HG02970 (cell line): ENCODE measurements at regions not wholly inside any gene's neighbourhood (a gene's known extent, or its start where the extent isn't known, plus 50 kb on each side); places are given as distances from the start of the nearest gene placed in this dataset.
A peak's percentile ranks its signal among the peaks of the same experiment; 100 is the strongest.

Experiments
- ATAC-seq: cut with Tn5 transposase; IDR thresholded peaks from one replicate; pipeline ENCODE4 v1.9.1; 2021; ENCODE audit warnings: mild to moderate bottlenecking, moderate library complexity, moderate number of reproducible peaks; ENCODE audit not compliant: unreplicated experiment, low FRiP score

DNA sequence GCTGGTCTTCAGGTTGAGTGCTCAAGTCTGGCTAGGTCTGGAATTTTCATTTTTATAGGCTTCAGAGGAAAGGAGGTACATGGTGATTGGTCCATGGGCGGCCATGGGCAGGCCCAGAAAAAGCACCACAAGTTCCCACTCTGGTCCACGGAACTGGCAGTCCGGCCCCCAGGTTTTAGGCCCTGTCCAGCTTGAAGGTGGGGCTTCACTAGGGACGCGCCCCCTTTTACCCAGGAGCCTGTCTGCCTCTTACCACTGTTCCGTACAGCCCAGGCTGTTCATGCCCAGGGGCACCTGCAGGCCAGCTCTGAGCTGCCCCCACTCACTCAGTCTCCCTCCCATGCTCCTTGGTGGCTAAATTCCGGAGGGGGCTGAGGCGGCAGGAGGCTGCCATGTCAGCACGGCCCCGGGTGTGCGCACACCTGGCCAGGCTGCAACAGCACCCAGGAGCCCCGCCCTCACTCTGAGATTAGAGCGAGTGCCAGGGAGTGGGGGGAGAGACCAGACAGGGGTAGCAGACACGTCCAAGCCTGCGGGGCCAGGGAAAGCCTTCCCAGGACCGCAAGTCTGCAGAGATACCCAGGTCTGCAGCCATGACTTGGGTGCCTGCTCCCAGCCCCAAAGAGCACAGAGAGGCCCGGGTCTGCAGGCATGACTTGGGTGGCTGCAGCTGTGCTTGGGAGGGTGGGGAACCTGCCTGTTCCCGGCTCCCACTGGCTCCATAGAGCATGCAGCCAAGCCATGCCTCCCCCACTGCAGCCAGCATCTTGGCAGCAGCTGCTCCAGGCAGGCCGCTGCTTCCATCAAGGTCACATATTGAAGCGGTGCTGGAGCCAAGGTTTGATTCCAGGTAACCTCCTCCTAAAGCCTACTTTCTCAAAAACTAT lies 390.2 kb upstream of the SGCD start:
- no peak for ATAC-seq

DNA sequence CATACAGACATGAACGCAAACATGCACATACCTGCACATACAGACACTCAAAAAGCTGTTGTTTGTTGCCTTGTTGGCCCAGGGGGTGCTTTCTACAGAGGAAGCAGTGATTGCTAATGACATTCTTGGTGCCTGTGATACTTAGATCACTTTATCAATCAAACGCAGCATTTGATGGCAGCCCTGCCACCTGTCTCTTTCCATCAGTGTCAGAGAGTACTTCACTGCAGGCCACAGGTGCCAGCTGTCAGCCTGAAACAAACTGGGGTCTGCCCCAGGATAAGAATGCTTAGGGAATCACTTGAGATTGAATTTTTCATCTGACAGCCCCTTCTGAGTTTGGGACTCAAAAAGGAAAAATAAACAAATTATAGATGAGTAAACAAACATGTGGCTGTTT lies 388.9 kb upstream of the SGCD start:
- no peak for ATAC-seq

DNA sequence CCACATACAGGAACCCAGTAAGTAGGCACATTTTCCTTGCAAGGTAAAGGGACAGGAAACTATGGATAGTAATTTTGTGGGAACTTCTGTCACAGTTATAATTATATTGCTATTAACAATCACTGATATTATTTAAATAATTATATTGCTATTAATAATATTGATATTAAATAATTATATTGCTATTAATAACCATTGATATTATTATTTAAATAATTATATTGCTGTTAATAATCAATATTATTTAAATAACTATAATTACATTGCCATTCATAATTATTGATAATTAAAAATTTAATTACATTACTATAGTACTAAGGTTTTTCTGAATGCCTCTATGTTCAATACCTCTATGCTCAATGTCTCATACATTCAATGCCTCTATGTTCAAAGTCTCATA lies 385.6 kb upstream of the SGCD start:
- no peak for ATAC-seq

DNA sequence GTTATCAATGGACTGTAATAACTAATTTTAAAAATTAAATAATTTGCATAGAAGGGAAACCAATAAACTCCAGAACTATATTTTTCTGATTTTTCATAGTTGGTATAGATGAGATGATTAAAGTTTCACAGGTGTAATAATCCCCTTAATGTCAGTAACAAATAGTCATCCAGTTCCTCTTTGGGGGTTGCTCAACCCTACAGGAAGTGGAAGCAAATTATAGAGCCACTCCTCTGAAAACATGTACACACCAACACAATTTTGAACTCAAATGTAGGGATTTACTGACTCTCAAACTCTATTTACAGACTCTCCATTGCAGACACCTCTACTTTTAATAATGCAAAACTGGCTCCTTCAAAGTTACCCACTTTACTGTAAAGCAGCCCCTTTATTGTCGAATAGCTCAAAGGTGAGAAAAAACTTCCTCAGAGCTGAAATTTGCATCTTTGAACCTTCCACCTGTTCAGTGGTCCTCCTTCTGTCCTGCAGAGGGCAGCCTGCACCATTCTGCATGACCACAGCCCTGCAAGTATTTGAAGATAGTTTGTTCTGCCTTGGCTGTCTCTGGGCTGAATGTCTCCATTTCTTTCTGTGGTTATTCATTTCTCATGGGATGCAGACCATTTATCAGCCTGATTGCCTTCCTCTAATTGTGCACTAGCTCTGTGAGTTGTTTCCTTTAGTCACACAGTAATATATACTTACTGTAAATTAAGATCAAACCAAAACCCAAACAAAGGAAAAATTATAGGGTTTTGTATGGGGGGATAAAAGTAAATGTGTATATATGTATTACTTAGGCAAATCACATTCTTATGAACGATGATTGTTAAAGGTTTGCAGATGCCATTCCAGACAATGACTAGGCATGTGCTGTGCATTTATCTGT lies 383.2 kb upstream of the SGCD start:
- peak; percentile 61 for ATAC-seq

DNA sequence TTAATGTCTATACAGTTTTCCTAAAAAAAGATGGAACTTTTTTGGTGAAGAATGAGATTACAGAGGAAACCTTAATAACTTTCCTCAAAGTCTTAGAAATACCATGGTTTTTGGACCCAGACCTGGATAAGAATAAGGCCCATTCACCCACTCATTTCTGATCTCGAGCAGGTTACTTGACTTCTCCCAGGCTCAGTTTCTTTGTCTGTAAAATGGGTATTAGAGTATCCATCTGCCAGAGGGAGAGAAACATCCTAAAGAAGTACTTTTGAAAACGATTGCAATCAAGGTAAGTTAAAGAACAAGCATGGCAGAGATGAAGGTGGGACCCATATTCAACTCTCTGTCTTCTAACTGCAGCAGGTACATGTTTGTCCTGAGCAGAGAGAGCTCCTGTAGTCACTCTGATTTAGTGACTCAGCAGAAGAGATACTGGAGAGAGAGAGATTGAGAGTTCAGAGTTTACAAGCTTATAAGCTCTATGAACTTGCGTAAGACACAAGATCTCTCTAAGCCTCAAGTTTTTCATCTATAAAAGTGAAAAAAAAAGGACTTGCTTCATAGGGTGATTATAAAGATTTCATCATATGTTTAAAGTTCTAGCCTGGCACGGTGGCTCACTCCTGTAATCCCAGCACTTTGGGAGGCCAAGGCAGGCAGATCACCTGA lies 379.4 kb upstream of the SGCD start:
- ATAC-seq = no peak

DNA sequence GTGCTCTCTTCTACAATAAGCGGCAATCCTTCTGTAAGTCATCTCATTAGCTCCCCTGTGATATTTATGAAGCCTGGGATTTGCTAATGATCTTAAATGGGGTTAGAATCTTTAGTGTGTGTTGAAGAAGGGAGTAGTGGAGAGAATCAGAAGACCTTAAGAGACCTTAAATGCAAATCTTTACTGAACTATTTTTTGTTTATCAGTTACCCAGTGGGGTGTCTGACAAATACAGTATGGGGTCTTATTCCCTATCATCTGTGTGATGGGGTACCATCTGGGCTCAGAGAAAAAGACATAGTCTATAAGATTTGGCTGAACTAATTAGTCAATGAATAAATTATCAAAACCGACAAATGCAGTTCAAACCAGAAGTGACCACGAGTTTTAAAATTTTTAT lies 378.4 kb upstream of the SGCD start:
- ATAC-seq = no peak

DNA sequence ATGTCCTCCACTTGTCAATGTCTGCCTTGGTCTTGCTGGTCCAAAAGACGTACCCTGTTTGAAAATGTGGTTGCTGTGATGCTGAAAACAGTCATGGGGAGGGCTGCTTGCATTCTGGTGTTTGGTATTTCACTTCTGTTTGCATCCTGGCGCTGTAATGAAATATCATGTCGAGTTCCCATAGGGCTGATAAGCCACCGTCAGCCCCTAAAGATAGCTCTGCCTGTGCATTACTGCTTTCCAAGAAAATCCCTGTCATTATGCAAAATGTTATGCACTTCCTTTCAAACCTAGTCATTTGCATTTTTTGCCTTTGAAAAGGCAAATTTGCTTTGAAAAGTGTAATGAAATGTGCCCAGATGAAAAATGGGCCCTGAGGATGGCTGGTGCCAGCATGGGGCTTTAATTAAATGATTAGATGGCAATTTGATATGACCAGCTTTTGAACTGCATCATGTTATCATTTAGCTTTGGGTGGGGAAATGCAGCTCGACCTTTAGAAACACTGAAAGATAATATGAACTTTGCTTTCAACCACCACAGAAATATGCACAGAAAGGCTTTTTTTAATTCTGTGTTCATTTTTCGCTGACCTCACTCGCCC lies 374.4 kb upstream of the SGCD start:
- no peak for ATAC-seq

DNA sequence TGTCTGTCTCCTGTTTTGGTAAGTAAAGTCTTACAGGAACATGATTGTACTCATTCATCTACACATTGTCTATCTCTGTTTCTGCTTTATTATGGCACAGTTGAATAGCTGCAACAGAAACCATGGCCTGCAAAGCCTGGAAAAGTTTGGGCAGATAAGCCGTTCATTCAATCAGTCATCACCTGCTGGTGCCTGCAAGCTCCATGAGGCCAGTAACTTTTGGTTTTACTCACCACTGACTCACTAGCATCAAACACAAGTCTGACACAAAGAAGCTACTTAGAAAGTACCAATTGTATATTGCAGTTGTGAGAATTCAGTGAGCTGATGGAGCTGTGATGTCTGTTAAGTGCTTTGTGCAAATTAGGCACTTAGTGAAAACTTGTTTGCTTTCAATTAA lies 373.6 kb upstream of the SGCD start:
- ATAC-seq = no peak

DNA sequence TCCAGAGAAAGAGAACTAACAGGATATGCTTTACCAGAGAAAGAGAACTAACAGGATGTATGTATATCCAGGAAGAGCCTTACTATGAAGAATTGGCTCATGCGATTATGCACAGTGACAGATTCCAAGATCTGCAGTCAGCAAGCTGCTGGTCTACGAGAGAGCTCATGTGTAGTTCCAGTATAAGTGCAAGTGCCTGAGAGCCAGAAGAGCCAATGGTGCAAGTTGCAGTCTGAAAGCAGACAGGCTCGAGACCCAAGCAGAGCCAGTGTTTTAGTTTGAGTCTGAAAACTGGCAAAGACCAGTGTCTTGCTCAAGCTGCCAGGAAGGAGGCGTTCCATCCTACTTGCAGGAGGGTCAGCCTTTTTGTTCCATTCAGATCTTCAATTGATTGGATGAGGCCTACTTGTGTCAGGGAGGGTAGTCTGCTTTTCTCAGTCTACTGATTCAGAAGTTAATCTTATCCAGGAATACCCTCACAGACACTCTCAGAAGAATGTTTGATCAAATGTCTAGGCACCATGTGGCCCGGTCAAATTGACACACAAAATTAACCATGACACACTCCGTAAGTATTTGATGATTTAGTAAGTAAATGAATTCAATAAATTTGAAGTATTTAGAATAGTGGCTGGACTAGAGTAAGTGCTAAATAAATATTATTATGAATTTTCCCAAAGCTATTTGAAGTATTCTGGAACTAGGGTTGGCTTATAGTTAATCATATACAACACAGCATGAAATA lies 372.1 kb upstream of the SGCD start:
- no peak for ATAC-seq

DNA sequence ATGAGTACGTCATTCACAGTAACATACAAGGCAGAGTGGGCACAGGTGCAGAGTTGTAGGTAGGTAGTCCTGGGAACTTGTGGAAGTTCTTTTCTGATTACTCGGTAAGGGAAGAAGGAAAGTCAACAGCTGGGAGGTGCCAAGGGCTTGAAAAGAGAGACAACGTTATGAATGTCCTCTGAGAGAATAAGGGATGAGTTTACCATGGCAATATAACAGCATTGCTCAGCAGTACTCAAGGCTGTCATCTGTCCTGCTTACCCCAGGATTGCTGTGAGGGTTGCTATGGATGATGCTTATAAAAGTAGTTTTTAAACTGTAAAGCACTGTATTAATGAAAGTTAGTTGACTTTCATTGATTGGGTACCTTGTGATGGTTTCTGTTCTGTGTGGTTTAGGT lies 369.1 kb upstream of the SGCD start:
- ATAC-seq = no peak

DNA sequence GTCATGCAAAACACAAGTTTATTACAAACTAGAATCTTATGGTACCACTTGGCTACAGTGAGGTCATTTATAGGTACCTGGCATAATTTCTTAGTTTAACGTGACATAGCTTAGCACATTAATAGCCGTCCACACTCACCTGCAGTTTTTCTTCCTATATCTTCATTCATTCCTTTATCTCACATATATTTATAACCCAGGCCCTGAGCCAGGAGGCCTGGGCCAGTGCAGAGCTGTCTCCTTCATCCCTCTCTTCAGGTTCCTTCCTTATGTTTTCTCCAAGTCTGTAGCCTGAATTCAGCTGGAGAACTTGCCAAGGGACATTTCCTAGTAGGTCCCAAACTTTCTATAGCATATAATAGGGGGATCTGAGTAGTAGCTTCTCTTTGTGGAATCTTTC lies 367.9 kb upstream of the SGCD start:
- ATAC-seq = no peak

DNA sequence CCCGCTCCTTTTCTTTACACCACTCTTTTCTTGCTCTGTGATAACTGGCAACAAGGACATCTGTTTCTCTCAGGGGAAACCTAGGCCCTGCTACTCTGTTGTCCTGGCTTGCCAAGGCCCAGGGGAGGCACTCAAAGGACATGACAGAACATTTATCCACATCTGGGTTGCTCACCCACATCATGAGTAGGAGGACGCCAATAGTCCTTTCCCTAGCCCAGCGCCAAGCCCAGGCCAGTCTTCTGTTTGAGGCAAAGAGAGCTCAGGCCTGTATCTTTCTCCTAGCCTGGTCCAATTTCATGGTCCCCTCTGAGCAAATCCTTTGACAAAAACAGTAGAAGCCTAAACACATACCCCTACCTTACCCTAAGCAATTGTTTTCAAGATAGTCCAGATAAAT lies 366.8 kb upstream of the SGCD start:
- ATAC-seq = no peak

DNA sequence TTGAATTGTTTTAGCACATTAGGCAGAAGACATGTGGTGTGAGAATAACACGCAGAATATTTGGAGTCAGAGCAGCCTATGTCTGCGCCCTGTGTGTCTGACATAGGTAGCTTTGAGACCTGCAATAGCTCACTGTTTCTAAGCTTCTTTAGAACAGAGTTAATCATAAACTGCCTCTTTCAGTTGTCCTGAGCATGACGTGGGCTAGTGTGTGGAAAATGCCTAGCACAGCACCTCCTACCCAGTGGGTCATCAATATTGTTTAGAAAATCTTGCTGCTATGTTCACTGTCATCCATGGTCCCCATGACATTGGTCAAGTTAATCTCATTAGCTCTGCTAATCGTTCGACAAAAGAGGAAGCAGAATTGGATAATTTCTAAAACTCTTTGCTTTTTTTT lies 357.4 kb upstream of the SGCD start:
- ATAC-seq = no peak

DNA sequence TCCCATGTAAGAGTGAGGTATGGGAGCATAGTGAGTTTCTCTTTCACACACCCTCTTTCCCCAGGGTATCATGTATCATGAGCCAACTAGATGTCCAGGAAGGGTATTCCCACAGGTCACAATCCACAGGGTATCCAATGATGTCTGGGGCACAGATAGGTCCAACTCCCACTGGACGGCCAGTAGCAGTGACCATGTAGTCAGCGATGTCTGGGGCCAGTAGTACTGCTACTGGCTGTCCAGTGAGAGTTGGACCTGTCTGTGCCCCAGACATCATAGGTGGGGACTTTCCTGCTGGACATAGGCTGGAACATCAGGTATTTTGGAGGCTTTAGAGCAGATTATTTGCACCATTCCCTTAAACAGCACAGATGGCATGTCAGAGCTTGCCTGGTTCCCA lies 352.6 kb upstream of the SGCD start:
- no peak for ATAC-seq

DNA sequence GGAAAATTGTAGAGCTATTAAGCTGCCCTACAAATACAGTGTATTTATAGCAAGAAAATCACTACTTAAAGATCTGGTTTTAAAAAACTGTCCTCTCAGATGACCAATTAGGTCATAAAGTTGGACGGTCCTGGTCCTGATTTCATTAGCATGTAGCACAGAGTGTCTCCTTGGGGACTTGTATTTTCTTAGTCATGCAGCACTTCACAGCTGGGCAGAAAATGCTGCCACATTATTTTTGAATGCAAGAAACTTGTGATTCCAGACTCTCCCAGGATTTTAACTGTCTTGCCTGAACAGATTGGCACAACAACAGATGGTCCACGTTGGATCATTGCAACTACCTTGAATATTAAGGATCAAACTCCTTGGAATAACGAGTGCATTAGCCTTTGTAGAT lies 348.1 kb upstream of the SGCD start:
- no peak for ATAC-seq

DNA sequence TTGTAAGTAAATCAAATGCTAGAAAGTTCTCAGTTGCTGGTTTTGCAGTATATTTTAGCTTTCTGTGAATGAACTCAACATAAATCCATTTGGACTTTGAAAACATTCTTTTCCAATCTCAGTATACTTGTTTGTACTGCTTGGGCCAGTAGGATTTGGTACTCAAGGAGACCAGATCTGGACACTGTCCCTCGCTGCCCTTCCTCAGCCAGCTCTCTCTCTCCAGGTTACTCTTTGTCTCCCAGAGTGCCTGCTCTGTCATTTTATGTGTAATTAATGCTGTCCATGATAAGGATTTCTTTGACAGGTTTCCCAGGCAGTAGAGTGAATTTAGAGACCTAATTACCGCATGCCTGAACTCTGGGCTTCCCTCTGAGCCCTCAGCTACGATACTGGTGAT lies 344.6 kb upstream of the SGCD start:
- ATAC-seq = no peak

DNA sequence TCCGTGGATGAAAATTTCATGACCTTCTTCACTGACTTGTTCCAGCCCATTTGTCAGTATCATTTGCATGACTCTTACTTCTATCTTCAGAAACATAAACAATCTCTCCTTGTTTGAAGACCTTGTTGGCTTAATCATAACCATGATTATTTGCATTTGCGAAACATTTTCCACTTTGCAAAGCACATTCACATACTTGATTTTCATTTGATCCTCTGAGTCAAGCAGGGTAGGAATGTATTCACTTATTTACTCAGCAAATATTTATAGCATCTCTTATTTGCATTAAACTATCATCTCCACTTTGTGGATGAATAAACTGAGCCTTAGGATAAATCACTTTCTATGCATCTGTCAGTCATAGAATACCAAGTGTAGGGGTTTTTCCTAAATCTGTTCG lies 343.0 kb upstream of the SGCD start:
- ATAC-seq = no peak

DNA sequence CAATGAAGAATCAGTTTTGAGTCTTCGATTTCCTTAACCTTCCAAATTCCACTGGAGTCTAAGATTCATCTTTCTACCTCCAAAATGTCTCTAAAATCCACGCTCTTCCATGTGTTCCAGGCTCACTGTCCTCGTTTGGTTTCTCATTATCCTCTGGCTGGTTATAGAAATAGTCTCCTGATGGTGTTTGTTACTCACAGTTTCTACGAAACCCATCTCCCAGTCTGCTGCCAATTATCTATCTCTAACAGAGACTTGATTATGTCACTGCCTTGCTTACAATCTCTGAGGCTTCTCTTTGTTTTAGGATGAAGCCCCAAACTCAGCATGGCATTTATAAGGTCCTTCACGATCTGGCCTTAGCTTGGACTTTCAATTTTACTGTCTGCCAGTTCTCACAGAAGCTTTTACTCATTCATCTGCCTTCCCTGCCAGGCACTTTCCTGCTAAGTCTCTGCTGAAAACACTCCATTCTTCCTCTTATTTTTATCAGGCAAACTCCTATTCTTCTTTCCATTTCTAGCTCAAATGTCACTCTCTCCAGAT lies 339.6 kb upstream of the SGCD start:
- ATAC-seq = no peak

DNA sequence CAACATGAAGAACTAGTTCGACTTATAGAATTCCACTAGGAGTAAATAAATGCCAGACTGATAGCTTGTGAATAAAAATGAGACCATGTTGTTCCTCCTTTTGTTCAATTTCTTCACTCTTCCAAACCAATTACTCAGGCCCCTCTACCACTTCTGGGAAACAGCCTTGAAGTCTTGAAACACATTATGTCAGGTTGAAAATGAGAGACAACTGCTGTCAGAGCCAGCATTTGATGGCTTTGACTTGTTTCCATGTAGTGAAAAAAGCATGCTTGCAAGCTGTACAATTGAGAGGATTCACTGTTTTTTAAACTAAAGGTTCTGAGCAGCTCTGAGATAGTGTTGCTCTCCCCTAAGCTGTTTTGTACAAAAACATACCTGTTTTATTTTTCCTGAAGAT lies 337.1 kb upstream of the SGCD start:
- ATAC-seq = no peak

DNA sequence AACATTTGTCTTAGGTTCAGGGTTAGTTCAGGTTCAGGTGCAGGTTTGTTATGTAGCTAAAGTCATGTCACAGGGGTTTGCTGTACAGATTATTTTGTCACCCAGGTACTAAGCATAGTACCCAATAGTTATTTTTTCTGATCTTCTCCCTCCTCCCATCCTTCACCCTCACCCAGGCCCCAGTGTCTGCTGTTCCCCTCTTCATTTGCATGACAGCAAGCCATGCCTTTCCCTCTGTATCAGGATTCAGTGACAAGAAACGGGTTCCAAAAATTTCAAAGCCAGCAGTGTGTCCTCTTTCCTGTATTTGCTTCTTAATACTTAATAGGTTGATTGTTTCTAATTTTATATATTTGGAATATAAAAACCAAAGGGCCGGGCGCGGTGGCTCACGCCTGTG lies 330.8 kb upstream of the SGCD start:
- ATAC-seq = no peak
